ENCODE measurements at regions not wholly inside any gene's neighbourhood (a gene's known extent, or its start where the extent isn't known, plus 50 kb on each side); places are given as distances from the start of the nearest gene placed in this dataset.

DNA sequence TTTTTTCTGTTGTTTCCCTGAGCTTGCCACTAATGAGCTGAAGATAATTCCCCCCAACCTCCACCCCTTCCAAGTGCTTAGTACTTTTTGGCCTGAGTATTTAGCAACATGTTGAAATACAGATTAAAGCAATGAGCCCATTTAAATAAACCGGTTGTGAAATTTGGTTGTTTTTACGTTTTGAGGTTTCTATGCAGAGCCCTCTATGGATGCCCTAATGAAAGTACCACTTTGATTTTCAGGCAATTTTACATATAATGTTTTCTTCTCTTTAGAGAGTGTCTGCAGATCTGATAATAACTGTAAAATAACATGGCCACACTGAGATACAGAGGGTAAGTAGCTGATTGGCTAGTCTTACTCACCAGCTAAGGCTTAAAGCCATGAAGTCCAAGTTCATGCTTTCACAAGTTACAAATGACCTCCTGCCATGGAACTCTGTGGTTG is 139.4 kb upstream of the SLC7A14 start:
- TF ChIP-seq, protein P1, sequence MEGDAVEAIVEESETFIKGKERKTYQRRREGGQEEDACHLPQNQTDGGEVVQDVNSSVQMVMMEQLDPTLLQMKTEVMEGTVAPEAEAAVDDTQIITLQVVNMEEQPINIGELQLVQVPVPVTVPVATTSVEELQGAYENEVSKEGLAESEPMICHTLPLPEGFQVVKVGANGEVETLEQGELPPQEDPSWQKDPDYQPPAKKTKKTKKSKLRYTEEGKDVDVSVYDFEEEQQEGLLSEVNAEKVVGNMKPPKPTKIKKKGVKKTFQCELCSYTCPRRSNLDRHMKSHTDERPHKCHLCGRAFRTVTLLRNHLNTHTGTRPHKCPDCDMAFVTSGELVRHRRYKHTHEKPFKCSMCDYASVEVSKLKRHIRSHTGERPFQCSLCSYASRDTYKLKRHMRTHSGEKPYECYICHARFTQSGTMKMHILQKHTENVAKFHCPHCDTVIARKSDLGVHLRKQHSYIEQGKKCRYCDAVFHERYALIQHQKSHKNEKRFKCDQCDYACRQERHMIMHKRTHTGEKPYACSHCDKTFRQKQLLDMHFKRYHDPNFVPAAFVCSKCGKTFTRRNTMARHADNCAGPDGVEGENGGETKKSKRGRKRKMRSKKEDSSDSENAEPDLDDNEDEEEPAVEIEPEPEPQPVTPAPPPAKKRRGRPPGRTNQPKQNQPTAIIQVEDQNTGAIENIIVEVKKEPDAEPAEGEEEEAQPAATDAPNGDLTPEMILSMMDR (conservative IDR thresholded peaks at IDR 0.05; ENCODE audit: low read depth, low read length) = no peak
- no peak for TF ChIP-seq EZH2 (IDR thresholded peaks at IDR 0.05; ENCODE audit: borderline replicate concordance, low read depth, low read length, poor library complexity, severe bottlenecking)

All from A673 (cell line).